ENCODE measurements at regions not wholly inside any gene's neighbourhood (a gene's known extent, or its start where the extent isn't known, plus 50 kb on each side); places are given as distances from the start of the nearest gene placed in this dataset.

DNA sequence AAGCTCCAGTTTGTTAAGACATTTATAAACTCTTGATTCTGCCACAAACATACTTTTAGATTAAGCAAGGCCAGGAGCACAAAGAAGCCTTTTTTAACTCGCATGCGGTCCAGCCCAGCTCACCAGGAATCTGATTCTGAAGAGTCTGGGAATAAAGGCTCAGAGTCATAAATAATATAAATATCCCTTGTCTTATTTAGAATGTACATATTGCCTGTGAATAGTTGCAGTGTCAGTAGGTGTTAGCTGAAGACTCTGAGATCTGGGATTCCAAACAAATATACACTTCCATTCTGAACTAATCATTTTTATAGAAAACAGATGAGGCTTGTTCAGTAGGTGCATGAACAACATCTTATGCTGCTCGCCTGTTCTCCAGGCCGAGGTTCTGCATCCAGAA lies 59.1 kb upstream of the ELAC2 start:
- no peak for DNase-seq
- no peak for ATAC-seq
- intact Hi-C loops (cut with DNase I, micrococcal nuclease): no loop called here

DNA sequence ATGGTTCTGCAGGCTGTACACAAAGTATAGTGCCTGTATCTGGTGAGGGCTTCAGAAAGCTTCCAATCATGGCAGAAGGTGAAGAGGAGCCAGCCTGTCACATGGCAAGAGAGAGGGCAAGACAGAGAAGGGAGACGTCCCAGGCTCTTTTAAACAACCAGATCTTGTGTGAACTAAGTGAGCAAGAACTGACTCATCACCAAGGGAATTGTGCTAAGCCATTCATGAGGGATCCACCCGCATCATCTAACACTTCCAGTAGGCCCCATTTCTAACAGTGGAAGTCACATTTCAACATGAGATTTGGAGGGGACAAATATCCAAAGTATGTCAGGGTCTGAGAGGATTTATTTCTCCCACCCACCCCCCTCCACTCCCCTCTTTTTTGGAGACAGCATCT lies 56.2 kb upstream of the ELAC2 start:
- ATAC-seq (no peak), DNase-seq (no peak)

DNA sequence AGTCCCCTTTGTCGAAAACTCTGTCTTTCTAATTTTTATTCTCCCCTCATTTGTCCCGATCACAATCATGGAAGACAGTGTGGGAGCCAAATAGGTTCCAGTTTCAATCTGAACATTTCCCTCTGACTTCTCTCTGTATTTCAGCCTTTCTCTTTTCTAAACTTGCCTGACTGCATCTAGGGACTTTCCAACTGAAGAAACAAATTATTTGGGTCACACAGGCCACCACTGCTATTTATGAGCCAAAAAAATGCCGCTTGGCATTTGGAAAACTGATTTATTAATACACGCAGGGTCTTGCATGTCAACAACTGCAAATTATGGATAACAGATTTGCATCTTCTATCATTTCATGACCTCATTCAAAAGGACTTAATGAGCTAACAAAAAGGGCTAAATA lies 55.2 kb upstream of the ELAC2 start:
- DNase-seq: no peak
- intact Hi-C loops (cut with DNase I, micrococcal nuclease): no loop called here
- ATAC-seq: no peak

More for the DNA sequence above, 56.2 kb upstream of the ELAC2 start:
- intact Hi-C loops (cut with DNase I, micrococcal nuclease): no loop called here

DNA sequence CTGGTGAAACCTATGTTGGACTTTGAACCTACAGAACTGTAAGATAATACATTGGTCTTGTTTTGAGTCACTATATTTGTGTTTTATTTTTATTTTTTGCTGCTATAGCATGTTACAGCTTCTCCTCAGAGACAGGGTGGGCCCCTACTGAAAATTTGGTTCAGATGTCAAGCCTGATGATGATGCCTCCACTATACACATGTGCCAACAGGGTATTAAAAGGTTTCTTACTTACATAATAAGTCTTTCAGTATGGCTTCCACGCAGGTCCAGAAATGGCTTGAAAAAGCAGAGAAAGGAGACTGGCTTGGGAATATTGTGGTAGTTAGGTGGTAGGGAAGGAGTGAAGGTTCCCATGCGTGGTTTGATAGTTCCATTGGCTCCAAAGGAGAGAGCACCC lies 52.9 kb upstream of the ELAC2 start:
- no peak for DNase-seq
- intact Hi-C loops (cut with DNase I, micrococcal nuclease): no loop called here
- no peak for ATAC-seq

DNA sequence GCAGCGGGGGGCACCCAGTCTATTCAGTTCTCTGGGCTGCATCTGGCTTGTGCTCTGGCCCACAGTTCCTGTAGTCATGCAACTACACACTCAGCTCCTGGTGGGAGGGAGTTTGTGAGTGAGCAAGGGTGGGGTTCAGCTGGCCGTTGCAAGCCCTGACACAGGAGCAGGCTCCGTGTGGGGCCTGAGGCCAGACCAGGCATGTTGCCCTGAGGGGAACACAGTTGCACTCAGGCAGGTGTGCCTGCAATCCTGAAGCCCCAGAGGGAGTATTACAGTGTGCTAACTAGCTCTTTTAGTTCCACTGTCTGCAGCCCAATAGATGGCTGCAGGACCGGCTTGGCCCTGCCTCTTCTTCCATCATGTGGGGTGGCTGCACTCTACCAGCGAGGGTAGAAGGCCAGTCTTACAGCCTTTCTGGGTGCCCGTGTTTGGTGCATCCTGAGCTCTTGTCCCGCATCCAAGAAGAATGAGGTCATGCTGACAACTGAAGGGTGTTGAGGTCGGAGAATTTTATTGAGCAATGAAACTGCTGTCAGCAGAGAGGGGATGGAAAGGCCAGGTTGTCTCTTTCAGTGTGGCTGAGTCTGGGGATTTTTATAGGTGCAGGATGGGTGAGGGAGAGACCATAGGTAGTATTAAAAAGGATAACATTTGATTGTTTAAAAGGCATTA lies 49.9 kb upstream of the ELAC2 start:
- ATAC-seq (no peak), DNase-seq (no peak)
- intact Hi-C loops (cut with DNase I, micrococcal nuclease): no loop called here

All from left colon (tissue), 2 donors.